Esophagus muscularis mucosa (tissue), 4 donors: ENCODE measurements at regions not wholly inside any gene's neighbourhood (a gene's known extent, or its start where the extent isn't known, plus 50 kb on each side); places are given as distances from the start of the nearest gene placed in this dataset.

Source experiments
- DNase-seq: peaks from one replicate; pipeline ENCODE4 v3.0.0-alpha.2; 2017; ENCODE audit errors: extremely low spot score
- H3K27ac ChIP-seq, 4 donors: fragments of 200-600 bp; sonication (generic); replicated peaks in 1 of 4; 1 replicate in 3 of 4; 2 replicates in 1 of 4; pipeline ENCODE4 v1.5.1; 2016 to 2019; ENCODE audit warnings: mild to moderate bottlenecking in 1 of 4
- H3K27me3 ChIP-seq, 4 donors: fragments of 200-600 bp; sonication (generic); one replicate each; pipeline versions ENCODE4 v1.5.1 to v1.6.0; 2016 to 2019
- H3K36me3 ChIP-seq, 4 donors: fragments of 200-600 bp; sonication (generic); one replicate each; pipeline ENCODE4 v1.5.1; 2016 to 2019
- H3K4me1 ChIP-seq, 4 donors: fragments of 200-600 bp; sonication (generic); one replicate each; pipeline ENCODE4 v1.5.1; 2016 to 2019
- H3K4me3 ChIP-seq, 4 donors: fragments of 200-600 bp; sonication (generic); 1 replicate in 2 of 4; 2 replicates in 2 of 4; pipeline ENCODE4 v1.5.1; 2016 to 2019; ENCODE audit warnings: mild to moderate bottlenecking in 4 of 4, moderate library complexity in 1 of 4
- H3K9me3 ChIP-seq, 4 donors: fragments of 200-600 bp; sonication (generic); 1 replicate in 3 of 4; 2 replicates in 1 of 4; pipeline ENCODE4 v1.5.1; 2016 to 2019
- CTCF ChIP-seq, 3 experiments: fragments of 200-600 bp in 2 of 3; fragments of 450-650 bp in 1 of 3; sonication (generic) in 2 of 3; IDR thresholded peaks; one replicate each; pipeline ENCODE4 v1.5.1; 2017 to 2019; ENCODE audit warnings: antibody characterized with exemption in 3 of 3, mild to moderate bottlenecking in 2 of 3, moderate library complexity in 1 of 3
- EP300 ChIP-seq: sonication (generic); formaldehyde crosslinking; IDR thresholded peaks from one replicate; pipeline ENCODE4 v1.6.1; 2017; ENCODE audit warnings: antibody characterized with exemption
- POLR2A ChIP-seq: fragments of 450-650 bp; IDR thresholded peaks from one replicate; pipeline ENCODE4 v1.6.1; 2017; ENCODE audit warnings: antibody characterized with exemption, moderate library complexity, mild to moderate bottlenecking, low read depth
- POLR2AphosphoS5 ChIP-seq, 2 donors: sonication (generic); formaldehyde crosslinking; IDR thresholded peaks; one replicate each; pipeline ENCODE4 v1.6.1; 2017; ENCODE audit warnings: antibody characterized with exemption in 2 of 2
- WGBS: methylation state at CpG from one replicate; pipeline ENCODE4 v1.1.5; 2018; 5-methylcytosine and 5-hydroxymethylcytosine counted together
- intact Hi-C: fragments of 100-400 bp; cut with DNase I; formaldehyde crosslinking; loops from one replicate; pipeline ENCODE4 v1.15.1; 2023

DNA sequence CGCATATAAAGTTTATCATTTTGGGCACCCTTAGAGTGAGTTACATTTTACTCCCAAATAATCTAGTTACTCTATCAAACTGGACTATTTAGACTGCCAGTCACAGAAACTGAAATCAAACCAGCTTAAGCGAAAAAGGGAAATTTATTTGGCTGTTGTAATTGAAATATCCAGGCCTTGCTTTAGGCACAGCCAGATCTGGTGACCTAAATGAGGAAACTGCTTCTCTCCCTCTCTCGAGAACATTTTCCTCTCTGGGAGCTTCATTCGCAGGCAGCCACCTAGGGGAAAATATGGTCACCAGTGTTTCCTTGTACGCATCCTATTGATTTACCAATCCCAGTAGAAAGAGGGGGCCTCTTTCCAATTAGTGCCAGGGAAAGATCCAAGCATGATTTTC lies 175.3 kb upstream of the MITF start:
- Histone ChIP-seq H3K4me3 (no peak overlapping the region), H3K27ac (no peak overlapping the region), H3K27me3 (no peaks in the 10 kb centered on the region), H3K4me1 (peaks cover 6 to 16% (median 11%) of the 10 kb centered on the region in 4 donors), H3K36me3 (no peaks in the 10 kb centered on the region), H3K9me3 (no peaks in the 10 kb centered on the region)
- DNase-seq: no peak
- intact Hi-C loops: no loop called here
- TF ChIP-seq EP300: no peak
- no peak for TF ChIP-seq CTCF (IDR thresholded peaks at IDR 0.05)
- TF ChIP-seq POLR2A: no peak
- no peak for TF ChIP-seq POLR2AphosphoS5 (IDR thresholded peaks at IDR 0.05)
- 82% methylated on average over 5 of the region's 5 CpGs for WGBS

DNA sequence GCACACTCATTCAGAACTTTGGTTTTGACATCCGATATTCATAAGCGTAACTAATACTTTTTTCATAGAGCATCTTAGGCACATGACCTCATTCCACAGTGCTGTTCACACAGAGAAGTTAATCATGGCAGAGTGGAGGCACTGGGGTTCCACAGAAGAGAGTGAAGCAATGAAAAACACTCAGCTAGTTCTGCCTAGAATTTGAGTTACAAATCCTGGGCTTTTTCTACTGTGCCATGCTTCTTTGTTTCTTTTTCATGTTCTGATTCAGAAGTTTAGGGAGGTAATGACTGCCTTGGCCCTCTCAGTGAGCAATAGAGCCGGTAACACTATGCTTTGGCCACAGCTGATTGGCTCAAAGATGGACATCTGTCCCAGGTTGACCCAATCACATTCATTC lies 176.1 kb upstream of the MITF start:
- WGBS: 94% methylated on average over 3 of the region's 3 CpGs
- TF ChIP-seq EP300 (no peak), POLR2A (no peak), CTCF (IDR thresholded peaks at IDR 0.05) (no peak), POLR2AphosphoS5 (IDR thresholded peaks at IDR 0.05) (no peak)
- no peaks in the 10 kb centered on the region for H3K9me3 ChIP-seq
- intact Hi-C loops: no loop called here
- peaks cover 5 to 16% (median 13%) of the 10 kb centered on the region in 4 donors for H3K4me1 ChIP-seq
- no peaks in the 10 kb centered on the region for H3K36me3 ChIP-seq
- no peak overlapping the region for H3K27ac ChIP-seq
- no peak for DNase-seq
- H3K4me3 ChIP-seq: no peak overlapping the region
- no peaks in the 10 kb centered on the region for H3K27me3 ChIP-seq

GRCh38 chr3:69562020-69562419 lies 176.1 kb upstream of the FRMD4B start:
- Histone ChIP-seq H3K4me1 (peaks cover 5 to 15% (median 14%) of the 10 kb centered on the region in 4 donors), H3K9me3 (no peaks in the 10 kb centered on the region), H3K27ac (no peak overlapping the region), H3K27me3 (no peaks in the 10 kb centered on the region), H3K36me3 (no peaks in the 10 kb centered on the region), H3K4me3 (no peak overlapping the region)
- DNase-seq: no peak
- intact Hi-C loops: no loop called here
- 51% methylated on average over 4 of the region's 4 CpGs for WGBS
- TF ChIP-seq EP300 (no peak), CTCF (IDR thresholded peaks at IDR 0.05) (no peak), POLR2AphosphoS5 (IDR thresholded peaks at IDR 0.05) (no peak), POLR2A (no peak)

DNA sequence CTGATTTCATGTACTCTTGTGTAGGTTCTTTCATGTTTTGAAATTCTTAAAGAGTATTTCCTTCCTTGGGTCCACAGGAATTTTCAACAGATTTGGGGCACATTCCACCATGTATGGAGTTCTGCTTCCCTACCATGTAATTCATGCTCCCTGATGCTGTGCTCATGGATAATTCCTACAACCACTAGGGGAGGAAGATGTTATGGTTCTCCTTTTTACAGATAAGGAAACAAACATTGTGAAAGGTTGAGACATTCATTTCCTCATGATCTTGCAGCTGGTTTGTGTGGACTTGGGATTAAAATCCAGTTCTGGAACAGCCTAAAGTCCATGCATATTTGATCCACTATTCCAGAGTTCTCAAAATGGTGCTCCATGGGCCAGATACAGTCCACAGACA lies 174.9 kb upstream of the FRMD4B start:
- intact Hi-C loops: no loop called here
- H3K9me3 ChIP-seq: no peaks in the 10 kb centered on the region
- no peak for DNase-seq

More for the DNA sequence above, 174.9 kb upstream of the FRMD4B start:
- H3K4me3 ChIP-seq: no peak overlapping the region
- H3K4me1 ChIP-seq: peaks cover 5 to 15% (median 14%) of the 10 kb centered on the region in 4 donors
- no peaks in the 10 kb centered on the region for H3K27me3 ChIP-seq
- H3K27ac ChIP-seq: no peak overlapping the region
- H3K36me3 ChIP-seq: no peaks in the 10 kb centered on the region
- no peak for TF ChIP-seq EP300
- no peak for TF ChIP-seq CTCF (IDR thresholded peaks at IDR 0.05)
